GM23338 (cell line): ENCODE measurements at regions not wholly inside any gene's neighbourhood (a gene's known extent, or its start where the extent isn't known, plus 50 kb on each side); places are given as distances from the start of the nearest gene placed in this dataset.

Experiments
- ATAC-seq: fragments of 200-7000 bp; cut with Tn5 transposase; 3 replicates; pipeline ENCODE4 v1.9.1; 2020
- DNase-seq: peaks from one replicate; pipeline ENCODE4 v3.0.0-alpha.2; 2015; ENCODE audit warnings: low spot score
- H2AFZ ChIP-seq: fragments of 200-600 bp; sonication (generic); 2 replicates; pipeline ENCODE4 v1.8.0; 2016; ENCODE audit warnings: antibody characterized with exemption, mild to moderate bottlenecking, moderate library complexity
- H3F3A ChIP-seq: fragments of 200-600 bp; sonication (generic); replicated peaks from 2 replicates; pipeline ENCODE4 v1.8.0; 2017; ENCODE audit warnings: antibody characterized with exemption, mixed run types, low read depth
- H3K27ac ChIP-seq: fragments of 200-600 bp; sonication (generic); 2 replicates; pipeline ENCODE4 v1.6.1; 2016; ENCODE audit warnings: low read depth
- H3K27me3 ChIP-seq: fragments of 200-600 bp; sonication (generic); 2 replicates; pipeline ENCODE4 v1.8.0; 2016; ENCODE audit warnings: mild to moderate bottlenecking, mixed run types, moderate library complexity; ENCODE audit not compliant: insufficient read depth
- H3K36me3 ChIP-seq: fragments of 200-600 bp; sonication (generic); 2 replicates; pipeline ENCODE4 v1.8.0; 2016; ENCODE audit warnings: mild to moderate bottlenecking; ENCODE audit not compliant: insufficient read depth
- H3K4me1 ChIP-seq: fragments of 200-600 bp; sonication (generic); 2 replicates; pipeline ENCODE4 v1.8.0; 2016; ENCODE audit warnings: mild to moderate bottlenecking, moderate library complexity; ENCODE audit not compliant: insufficient read depth
- H3K4me2 ChIP-seq: fragments of 200-600 bp; sonication (generic); 2 replicates; pipeline ENCODE4 v1.7.1; 2017; ENCODE audit warnings: mixed run types
- H3K4me3 ChIP-seq: fragments of 200-600 bp; sonication (generic); 2 replicates; pipeline ENCODE4 v1.6.1; 2016; ENCODE audit warnings: mixed run types
- H3K79me2 ChIP-seq: fragments of 200-600 bp; sonication (generic); replicated peaks from 2 replicates; pipeline ENCODE4 v1.8.0; 2017; ENCODE audit warnings: mild to moderate bottlenecking; ENCODE audit not compliant: insufficient read depth
- H3K9me2 ChIP-seq: fragments of 200-600 bp; sonication (generic); 2 replicates; pipeline ENCODE4 v1.8.0; 2017; ENCODE audit not compliant: insufficient read depth
- H4K20me1 ChIP-seq: fragments of 200-600 bp; sonication (generic); replicated peaks from 2 replicates; pipeline ENCODE4 v1.8.0; 2017; ENCODE audit warnings: mild to moderate bottlenecking; ENCODE audit not compliant: insufficient read depth
- H3K27ac Mint-ChIP-seq: 2 replicates; pipeline ENCODE4 v1.8.0; 2020; ENCODE audit warnings: inconsistent platforms, mild to moderate bottlenecking, moderate library complexity, mixed read lengths
- H3K27me3 Mint-ChIP-seq: 3 replicates; pipeline ENCODE4 v1.8.0; 2022; ENCODE audit warnings: low read depth, mild to moderate bottlenecking, moderate library complexity, mixed read lengths, inconsistent platforms; ENCODE audit not compliant: insufficient read depth, poor library complexity
- H3K36me3 Mint-ChIP-seq: 3 replicates; pipeline ENCODE4 v1.8.0; 2021; ENCODE audit warnings: low read depth, mild to moderate bottlenecking, inconsistent platforms, moderate library complexity, mixed read lengths
- H3K4me1 Mint-ChIP-seq: 3 replicates; pipeline ENCODE4 v1.8.0; 2020; ENCODE audit warnings: mild to moderate bottlenecking, inconsistent platforms, mixed read lengths
- H3K4me3 Mint-ChIP-seq: 3 replicates; pipeline ENCODE4 v1.8.0; 2021; ENCODE audit warnings: moderate library complexity, mild to moderate bottlenecking, inconsistent platforms, mixed read lengths
- H3K9me3 Mint-ChIP-seq: 3 replicates; pipeline ENCODE4 v1.8.0; 2020; ENCODE audit warnings: moderate library complexity, mild to moderate bottlenecking, inconsistent platforms, mixed read lengths
- CREB1 ChIP-seq: fragments of 250-450 bp; sonication (Bioruptor Pico); IDR thresholded peaks from 2 replicates; pipeline ENCODE4 v1.5.0; 2020; ENCODE audit warnings: low read depth, mild to moderate bottlenecking, moderate library complexity
- ETS1 ChIP-seq: IDR thresholded peaks from 2 replicates; pipeline ENCODE4 v1.6.1; 2016; ENCODE audit warnings: antibody characterized with exemption
- EZH2 ChIP-seq: fragments of 200-600 bp; sonication (generic); IDR thresholded peaks from one replicate; pipeline ENCODE4 v1.8.0; 2017; ENCODE audit warnings: antibody characterized with exemption, mild to moderate bottlenecking, low read depth; ENCODE audit not compliant: unreplicated experiment
- EZH2phosphoT487 ChIP-seq: fragments of 200-600 bp; sonication (generic); IDR thresholded peaks from one replicate; pipeline ENCODE4 v1.8.1; 2018; ENCODE audit warnings: antibody characterized with exemption; ENCODE audit not compliant: unreplicated experiment
- JUNB ChIP-seq: IDR thresholded peaks from one replicate; pipeline ENCODE4 v1.6.1; 2016; ENCODE audit warnings: antibody characterized with exemption; ENCODE audit not compliant: unreplicated experiment
- NANOG ChIP-seq: IDR thresholded peaks from 2 replicates; pipeline ENCODE4 v1.6.1; 2016; ENCODE audit warnings: antibody characterized with exemption, borderline replicate concordance
- POLR2AphosphoS5 ChIP-seq: IDR thresholded peaks from 2 replicates; pipeline ENCODE4 v1.6.1; 2016; ENCODE audit warnings: antibody characterized with exemption, low read depth
- STAT1 ChIP-seq: IDR thresholded peaks from one replicate; pipeline ENCODE4 v1.6.1; 2016; ENCODE audit warnings: antibody characterized with exemption; ENCODE audit not compliant: unreplicated experiment
- ZNF114 ChIP-seq: fragments of 250-450 bp; sonication (Bioruptor Pico); IDR thresholded peaks from 2 replicates; pipeline ENCODE4 v1.5.0; 2020; ENCODE audit warnings: mild to moderate bottlenecking, moderate library complexity
- ZNF331 ChIP-seq: fragments of 250-450 bp; sonication (Bioruptor Pico); IDR thresholded peaks from 2 replicates; pipeline ENCODE4 v1.5.0; 2020; ENCODE audit warnings: low read depth, mild to moderate bottlenecking, moderate library complexity
- ZNF462 ChIP-seq: fragments of 250-450 bp; sonication (Bioruptor Pico); IDR thresholded peaks from 2 replicates; pipeline ENCODE4 v1.5.0; 2020; ENCODE audit warnings: mild to moderate bottlenecking, moderate library complexity
- TF ChIP-seq, protein P1 (sequence below): IDR thresholded peaks from one replicate; pipeline ENCODE4 v1.6.1; 2018; ENCODE audit warnings: antibody characterized with exemption; ENCODE audit not compliant: unreplicated experiment
- TF ChIP-seq, protein P2 (sequence below), 2 experiments: fragments of 200-600 bp in 1 of 2; sonication (generic) in 1 of 2; conservative IDR thresholded peaks; 2 replicates each; pipeline versions ENCODE4 v1.5.1 to v1.6.1; 2016 to 2017; ENCODE audit warnings: antibody characterized with exemption in 2 of 2, low read depth in 2 of 2, mild to moderate bottlenecking in 2 of 2, moderate library complexity in 1 of 2

DNA sequence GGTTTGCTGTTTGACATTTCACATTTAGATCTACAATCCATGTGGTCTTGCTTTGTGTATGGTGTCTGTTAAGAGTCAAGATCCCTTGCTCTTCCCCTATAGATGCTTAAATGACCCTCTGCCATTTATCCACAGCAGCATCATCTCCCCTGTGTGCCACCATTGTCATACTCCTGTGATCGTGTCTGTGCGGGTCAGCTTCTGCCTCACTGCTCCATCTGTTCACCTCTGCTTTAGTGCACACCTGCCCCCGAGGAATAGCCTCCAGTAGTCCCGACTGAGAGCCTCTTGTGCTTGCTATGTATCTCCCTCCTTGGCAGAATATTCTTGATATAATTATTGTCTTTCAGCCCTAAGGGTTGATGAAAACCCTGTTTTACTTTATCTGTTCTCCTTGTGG, 551.2 kb downstream of the CDH26 start:
- peaks cover 5% of the 10 kb centered on the region; the same call in 2 of the 3 replicates for H3K9me3 Mint-ChIP-seq
- Histone ChIP-seq H3K79me2 (no peaks in the 10 kb centered on the region), H3K27ac (no peak overlapping the region), H2AFZ (no peak overlapping the region), H3F3A (no peaks in the 10 kb centered on the region), H4K20me1 (no peaks in the 10 kb centered on the region), H3K4me3 (no peak overlapping the region), H3K4me2 (no peak overlapping the region), H3K27me3 (no peaks in the 10 kb centered on the region), H3K36me3 (peaks cover 6% of the 10 kb centered on the region; the same call in 1 of the 2 replicates), H3K4me1 (no peaks in the 10 kb centered on the region), H3K9me2 (no peaks in the 10 kb centered on the region)
- peaks cover 6% of the 10 kb centered on the region for H3K27me3 Mint-ChIP-seq
- H3K36me3 Mint-ChIP-seq: no peaks in the 10 kb centered on the region; the same call in 2 of the 3 replicates
- TF ChIP-seq, protein P1, sequence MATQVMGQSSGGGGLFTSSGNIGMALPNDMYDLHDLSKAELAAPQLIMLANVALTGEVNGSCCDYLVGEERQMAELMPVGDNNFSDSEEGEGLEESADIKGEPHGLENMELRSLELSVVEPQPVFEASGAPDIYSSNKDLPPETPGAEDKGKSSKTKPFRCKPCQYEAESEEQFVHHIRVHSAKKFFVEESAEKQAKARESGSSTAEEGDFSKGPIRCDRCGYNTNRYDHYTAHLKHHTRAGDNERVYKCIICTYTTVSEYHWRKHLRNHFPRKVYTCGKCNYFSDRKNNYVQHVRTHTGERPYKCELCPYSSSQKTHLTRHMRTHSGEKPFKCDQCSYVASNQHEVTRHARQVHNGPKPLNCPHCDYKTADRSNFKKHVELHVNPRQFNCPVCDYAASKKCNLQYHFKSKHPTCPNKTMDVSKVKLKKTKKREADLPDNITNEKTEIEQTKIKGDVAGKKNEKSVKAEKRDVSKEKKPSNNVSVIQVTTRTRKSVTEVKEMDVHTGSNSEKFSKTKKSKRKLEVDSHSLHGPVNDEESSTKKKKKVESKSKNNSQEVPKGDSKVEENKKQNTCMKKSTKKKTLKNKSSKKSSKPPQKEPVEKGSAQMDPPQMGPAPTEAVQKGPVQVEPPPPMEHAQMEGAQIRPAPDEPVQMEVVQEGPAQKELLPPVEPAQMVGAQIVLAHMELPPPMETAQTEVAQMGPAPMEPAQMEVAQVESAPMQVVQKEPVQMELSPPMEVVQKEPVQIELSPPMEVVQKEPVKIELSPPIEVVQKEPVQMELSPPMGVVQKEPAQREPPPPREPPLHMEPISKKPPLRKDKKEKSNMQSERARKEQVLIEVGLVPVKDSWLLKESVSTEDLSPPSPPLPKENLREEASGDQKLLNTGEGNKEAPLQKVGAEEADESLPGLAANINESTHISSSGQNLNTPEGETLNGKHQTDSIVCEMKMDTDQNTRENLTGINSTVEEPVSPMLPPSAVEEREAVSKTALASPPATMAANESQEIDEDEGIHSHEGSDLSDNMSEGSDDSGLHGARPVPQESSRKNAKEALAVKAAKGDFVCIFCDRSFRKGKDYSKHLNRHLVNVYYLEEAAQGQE: no peak
- no peak for TF ChIP-seq CREB1 (CRISPR knock-in tag)
- TF ChIP-seq STAT1: no peak
- TF ChIP-seq, protein P2, sequence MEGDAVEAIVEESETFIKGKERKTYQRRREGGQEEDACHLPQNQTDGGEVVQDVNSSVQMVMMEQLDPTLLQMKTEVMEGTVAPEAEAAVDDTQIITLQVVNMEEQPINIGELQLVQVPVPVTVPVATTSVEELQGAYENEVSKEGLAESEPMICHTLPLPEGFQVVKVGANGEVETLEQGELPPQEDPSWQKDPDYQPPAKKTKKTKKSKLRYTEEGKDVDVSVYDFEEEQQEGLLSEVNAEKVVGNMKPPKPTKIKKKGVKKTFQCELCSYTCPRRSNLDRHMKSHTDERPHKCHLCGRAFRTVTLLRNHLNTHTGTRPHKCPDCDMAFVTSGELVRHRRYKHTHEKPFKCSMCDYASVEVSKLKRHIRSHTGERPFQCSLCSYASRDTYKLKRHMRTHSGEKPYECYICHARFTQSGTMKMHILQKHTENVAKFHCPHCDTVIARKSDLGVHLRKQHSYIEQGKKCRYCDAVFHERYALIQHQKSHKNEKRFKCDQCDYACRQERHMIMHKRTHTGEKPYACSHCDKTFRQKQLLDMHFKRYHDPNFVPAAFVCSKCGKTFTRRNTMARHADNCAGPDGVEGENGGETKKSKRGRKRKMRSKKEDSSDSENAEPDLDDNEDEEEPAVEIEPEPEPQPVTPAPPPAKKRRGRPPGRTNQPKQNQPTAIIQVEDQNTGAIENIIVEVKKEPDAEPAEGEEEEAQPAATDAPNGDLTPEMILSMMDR (conservative IDR thresholded peaks at IDR 0.05; ENCODE audit: low read depth in 2 of 2): no peak
- TF ChIP-seq POLR2AphosphoS5: no peak
- no peak for TF ChIP-seq NANOG
- TF ChIP-seq ZNF462 (CRISPR knock-in tag): no peak
- TF ChIP-seq ZNF114 (CRISPR knock-in tag): no peak
- no peak for TF ChIP-seq EZH2
- no peak for TF ChIP-seq ETS1
- no peak for TF ChIP-seq JUNB
- TF ChIP-seq EZH2phosphoT487: no peak
- no peak for TF ChIP-seq ZNF331 (CRISPR knock-in tag)
- no peak for ATAC-seq
- H3K4me1 Mint-ChIP-seq: peaks cover 31% of the 10 kb centered on the region
- no peak for DNase-seq
- no peak overlapping the region for H3K4me3 Mint-ChIP-seq
- H3K27ac Mint-ChIP-seq: no peak overlapping the region
